GM23248 (cell line): ENCODE measurements at regions not wholly inside any gene's neighbourhood (a gene's known extent, or its start where the extent isn't known, plus 50 kb on each side); places are given as distances from the start of the nearest gene placed in this dataset.
"Not testable (repeated sequence)": the region's sequence is repeated elsewhere in the genome, so short reads cannot be mapped to it uniquely, and the experiment has no call there.

Experiments
- EZH2 ChIP-seq: fragments of 200-600 bp; sonication (generic); IDR thresholded peaks from 2 replicates; pipeline ENCODE4 v1.6.1; 2018; ENCODE audit warnings: antibody characterized with exemption, mild to moderate bottlenecking; ENCODE audit not compliant: insufficient read depth, poor library complexity, severe bottlenecking
- EZH2phosphoT487 ChIP-seq: fragments of 200-600 bp; sonication (generic); IDR thresholded peaks from 2 replicates; pipeline ENCODE4 v1.6.1; 2018; ENCODE audit warnings: antibody characterized with exemption, moderate library complexity, mild to moderate bottlenecking, low read depth; ENCODE audit not compliant: insufficient read depth

DNA sequence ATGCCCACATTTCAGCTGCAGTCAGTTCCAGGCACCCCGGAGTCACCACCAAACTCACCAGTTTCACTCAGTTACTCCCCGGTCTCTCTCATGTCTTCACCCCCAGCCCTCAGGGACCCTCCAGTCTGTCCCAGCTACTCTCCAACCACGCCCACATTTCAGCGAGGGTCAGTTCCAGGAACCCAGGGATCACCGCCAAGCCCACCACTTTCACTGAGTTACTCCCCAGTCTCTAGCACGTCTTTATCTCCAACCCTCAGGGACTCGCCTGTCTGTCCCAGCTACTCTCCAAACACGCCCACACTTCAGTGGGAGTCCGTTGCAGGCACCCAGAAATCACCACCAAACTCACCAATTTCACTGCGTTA lies 337.5 kb downstream of the CWH43 start:
- not testable (repeated sequence) for TF ChIP-seq EZH2, EZH2phosphoT487
